Thymus (tissue), 11 donors: ENCODE measurements at regions not wholly inside any gene's neighbourhood (a gene's known extent, or its start where the extent isn't known, plus 50 kb on each side); places are given as distances from the start of the nearest gene placed in this dataset.

Source experiments
- DNase-seq, 9 donors: peaks; one replicate each; pipeline ENCODE4 v3.0.0-alpha.2; 2013; ENCODE audit warnings: low spot score in 9 of 9, low read depth in 6 of 9, missing footprints in 1 of 9
- H3K27ac ChIP-seq, 2 donors: one replicate each; pipeline ENCODE4 v1.5.1; 2013; ENCODE audit warnings: control low read depth in 1 of 2, low read depth in 1 of 2, low read length in 1 of 2, mild to moderate bottlenecking in 1 of 2, moderate library complexity in 1 of 2
- H3K27me3 ChIP-seq, 2 donors: one replicate each; pipeline ENCODE4 v1.5.1; 2013; ENCODE audit warnings: low read length in 1 of 2; ENCODE audit not compliant: control insufficient read depth in 2 of 2, insufficient read depth in 1 of 2
- H3K36me3 ChIP-seq, 2 donors: one replicate each; pipeline ENCODE4 v1.5.1; 2013; ENCODE audit warnings: low read length in 1 of 2, mild to moderate bottlenecking in 1 of 2, moderate library complexity in 1 of 2; ENCODE audit not compliant: control insufficient read depth in 2 of 2, insufficient read depth in 2 of 2
- H3K4me1 ChIP-seq, 2 donors: one replicate each; pipeline ENCODE4 v1.5.1; 2013; ENCODE audit warnings: low read length in 2 of 2; ENCODE audit not compliant: control insufficient read depth in 2 of 2, insufficient read depth in 2 of 2
- H3K4me3 ChIP-seq, 2 donors: one replicate each; pipeline ENCODE4 v1.5.1; 2013; ENCODE audit warnings: low read length in 2 of 2, control low read depth in 1 of 2, mild to moderate bottlenecking in 1 of 2
- H3K9me3 ChIP-seq, 2 donors: one replicate each; pipeline ENCODE4 v1.5.1; 2013; ENCODE audit warnings: low read length in 1 of 2, mild to moderate bottlenecking in 1 of 2; ENCODE audit not compliant: control insufficient read depth in 2 of 2, insufficient read depth in 1 of 2
- WGBS: extraction: QIAGEN DNeasy Blood & Tissue Kit; methylation state at CpG from one replicate; pipeline ENCODE4 v1.1.7; 2013; 5-methylcytosine and 5-hydroxymethylcytosine counted together
- donor health status: healthy.

DNA sequence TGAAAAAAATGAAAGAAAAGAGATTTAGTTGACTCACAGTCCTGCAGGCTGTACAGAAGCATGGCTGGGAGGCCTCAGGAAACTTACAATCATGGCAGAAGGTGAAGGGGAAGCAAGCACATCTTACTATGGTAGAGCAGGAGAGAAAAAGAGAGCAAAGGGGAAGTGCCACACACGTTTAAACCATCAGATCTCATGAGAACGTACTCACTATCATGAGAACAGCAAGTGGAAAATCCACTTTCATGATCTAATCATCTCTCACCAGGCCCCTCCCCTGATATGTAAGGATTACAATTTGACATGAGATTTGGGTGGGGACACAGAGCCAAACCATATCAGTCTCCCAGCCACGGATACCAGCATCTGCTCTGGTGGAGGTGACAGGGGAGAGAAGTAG is 50.8 kb upstream of the CPOX start:
- no peak overlapping the region for H3K4me3 ChIP-seq
- DNase-seq: no peak
- no peaks in the 10 kb centered on the region for H3K27me3 ChIP-seq
- 88% methylated on average over 3 of the region's 3 CpGs for WGBS
- H3K9me3 ChIP-seq: no peaks in the 10 kb centered on the region
- no peaks in the 10 kb centered on the region for H3K36me3 ChIP-seq
- peaks cover 15 to 29% of the 10 kb centered on the region in 2 donors for H3K4me1 ChIP-seq
- no peak overlapping the region for H3K27ac ChIP-seq

DNA sequence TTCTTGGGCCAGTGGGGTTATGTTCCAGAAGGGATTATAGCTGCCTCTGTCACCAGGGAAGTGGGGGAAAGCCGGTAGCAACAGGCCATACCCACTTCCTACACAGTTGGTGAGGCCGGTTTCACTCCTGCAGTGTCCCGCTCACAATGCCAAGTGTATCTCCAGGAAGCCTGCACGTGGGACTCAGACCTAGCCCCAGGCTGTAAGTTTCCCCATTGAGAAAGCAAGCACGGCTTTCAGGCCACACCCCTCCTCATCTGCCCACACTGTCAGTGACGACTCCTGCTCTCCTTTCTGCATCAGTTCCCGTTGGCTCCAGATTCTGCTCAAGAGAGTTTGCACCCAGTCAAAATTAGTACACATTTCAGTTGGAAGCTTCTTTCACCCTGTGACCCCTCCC is 51.6 kb upstream of the CPOX start:
- Histone ChIP-seq H3K27me3 (no peaks in the 10 kb centered on the region), H3K36me3 (no peaks in the 10 kb centered on the region), H3K27ac (no peak overlapping the region), H3K4me1 (peaks cover 15 to 33% of the 10 kb centered on the region in 2 donors), H3K9me3 (no peaks in the 10 kb centered on the region), H3K4me3 (no peak overlapping the region)
- DNase-seq: peak in 2 of 9 donors; percentile 8 to 43
- WGBS: 59% methylated on average over 7 of the region's 7 CpGs

GRCh38 chr3:98646680-98647079 is 53.3 kb upstream of the CPOX start:
- H3K27me3 ChIP-seq: no peaks in the 10 kb centered on the region
- H3K27ac ChIP-seq: peak overlapping the region in 1 of 2 donors; percentile 55
- peak in 2 of 9 donors; percentile 21 to 57 for DNase-seq
- no peaks in the 10 kb centered on the region for H3K9me3 ChIP-seq
- WGBS: 14% methylated on average over 2 of the region's 2 CpGs
- H3K4me1 ChIP-seq: peaks cover 18 to 45% of the 10 kb centered on the region in 2 donors
- no peak overlapping the region for H3K4me3 ChIP-seq
- H3K36me3 ChIP-seq: no peaks in the 10 kb centered on the region

- no peak overlapping the region for H3K4me3 ChIP-seq
- no peaks in the 10 kb centered on the region for H3K36me3 ChIP-seq
- peaks cover 18 to 47% of the 10 kb centered on the region in 2 donors for H3K4me1 ChIP-seq
- 84% methylated on average over 4 of the region's 4 CpGs for WGBS
- no peaks in the 10 kb centered on the region for H3K27me3 ChIP-seq
- no peak for DNase-seq
- no peaks in the 10 kb centered on the region for H3K9me3 ChIP-seq
- H3K27ac ChIP-seq: no peak overlapping the region
These were observed 53.8 kb upstream of the CPOX start for GRCh38 chr3:98647197-98647596.

DNA sequence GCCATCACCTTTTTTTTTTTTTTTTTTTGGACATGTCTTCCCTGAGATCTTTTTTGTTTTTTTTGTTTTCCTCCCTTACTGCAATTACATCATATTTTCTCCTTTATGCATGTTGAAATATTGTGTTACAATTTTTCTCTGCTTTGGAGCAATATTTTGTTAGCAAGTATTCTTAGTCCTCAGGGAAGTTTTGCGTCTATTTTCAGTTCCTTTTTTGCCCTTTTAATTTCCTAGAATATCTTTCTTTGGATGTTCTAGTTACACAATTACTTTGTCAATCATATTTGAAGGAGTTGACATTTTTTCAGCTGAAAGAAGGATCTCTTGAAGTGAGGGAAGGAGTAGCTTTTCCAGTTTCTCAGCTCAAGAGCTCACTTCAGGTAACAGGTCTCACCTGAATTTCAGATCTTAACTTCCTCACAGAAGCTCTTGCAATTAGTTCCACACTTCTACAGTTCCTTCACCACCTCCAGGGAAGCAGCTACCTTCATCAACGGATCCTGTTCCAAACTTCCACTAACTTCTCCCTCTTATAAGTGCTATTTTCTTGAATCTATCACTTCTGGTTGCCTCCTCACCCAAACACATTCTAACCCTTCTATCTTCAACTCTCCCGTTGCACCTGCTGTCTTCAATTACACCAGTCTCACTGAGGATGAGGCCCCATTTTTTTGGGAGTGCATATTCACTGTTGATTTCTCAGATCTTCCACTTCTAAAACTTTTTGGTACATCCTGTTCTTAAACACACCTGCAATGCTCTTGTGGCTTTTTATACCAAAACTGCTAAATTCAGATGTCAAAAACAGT is 57.8 kb upstream of the CPOX start:
- peaks cover 0 to 7% of the 10 kb centered on the region in 2 donors for H3K9me3 ChIP-seq
- no peaks in the 10 kb centered on the region for H3K36me3 ChIP-seq
- H3K27ac ChIP-seq: peak overlapping the region; percentile 96 to 97
- H3K27me3 ChIP-seq: no peaks in the 10 kb centered on the region
- DNase-seq: peak; percentile 64 to 96 (median 84)
- H3K4me3 ChIP-seq: peak overlapping the region; percentile 21 to 49
- 22% methylated on average over 3 of the region's 3 CpGs for WGBS
- peaks cover 13 to 46% of the 10 kb centered on the region in 2 donors for H3K4me1 ChIP-seq

GRCh38 chr3:98651780-98652077 is 58.3 kb upstream of the CPOX start:
- Histone ChIP-seq H3K27me3 (no peaks in the 10 kb centered on the region), H3K27ac (peak overlapping the region; percentile 95 to 97), H3K4me1 (peaks cover 13 to 48% of the 10 kb centered on the region in 2 donors), H3K36me3 (no peaks in the 10 kb centered on the region), H3K9me3 (peaks cover 0 to 7% of the 10 kb centered on the region in 2 donors), H3K4me3 (peak overlapping the region in 1 of 2 donors; percentile 28)
- peak in 1 of 9 donors; percentile 5 for DNase-seq

DNA sequence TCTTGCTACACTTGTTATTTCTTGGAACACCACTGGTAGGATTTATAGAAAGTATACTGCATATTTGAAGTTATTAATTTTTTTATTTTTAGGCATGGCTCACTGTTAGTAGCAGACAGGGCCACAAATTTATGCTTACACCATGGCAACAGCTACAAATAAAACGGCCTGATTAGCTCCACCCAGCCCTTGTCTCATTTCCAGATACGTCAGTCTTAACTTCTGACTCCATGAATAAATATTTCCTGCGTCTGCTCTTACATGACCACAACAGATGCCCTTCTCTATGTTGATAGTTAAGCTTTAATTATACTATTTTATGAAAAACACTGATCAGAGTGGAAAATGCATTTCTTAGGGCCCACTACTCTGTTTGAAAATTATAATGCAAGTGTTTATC is 62.3 kb upstream of the CPOX start:
- Histone ChIP-seq H3K27me3 (no peaks in the 10 kb centered on the region), H3K4me3 (no peak overlapping the region), H3K9me3 (peaks cover 0 to 7% of the 10 kb centered on the region in 2 donors), H3K36me3 (no peaks in the 10 kb centered on the region), H3K4me1 (peaks cover 9 to 39% of the 10 kb centered on the region in 2 donors), H3K27ac (peak overlapping the region in 1 of 2 donors; percentile 3)
- no peak for DNase-seq
- 50% methylated on average over 3 of the region's 3 CpGs for WGBS

DNA sequence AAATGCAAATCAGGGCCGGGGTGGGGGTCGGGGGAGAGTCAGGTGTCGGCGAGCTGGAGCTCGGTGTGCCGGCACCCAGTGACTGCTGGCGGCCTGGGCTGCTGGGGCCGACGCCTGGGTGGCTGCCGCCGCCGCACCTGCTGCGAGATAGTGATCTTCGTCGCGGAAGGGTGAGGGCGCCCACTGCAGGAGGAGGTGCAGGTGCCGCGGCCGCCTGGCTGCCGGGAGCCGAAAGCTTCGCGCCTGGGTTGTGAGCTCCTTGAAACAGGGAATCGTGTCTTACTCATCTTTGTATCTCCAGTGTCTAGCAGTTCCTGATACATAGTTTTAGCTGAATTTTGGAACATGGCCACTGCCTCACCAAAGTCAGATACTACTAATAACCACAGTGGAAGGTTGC is 64.0 kb upstream of the CPOX start:
- no peak overlapping the region for H3K27ac ChIP-seq
- peak; percentile 39 to 89 (median 69) for DNase-seq
- WGBS: 3% methylated on average over 25 of the region's 25 CpGs
- H3K27me3 ChIP-seq: no peaks in the 10 kb centered on the region
- peaks cover 7 to 26% of the 10 kb centered on the region in 2 donors for H3K4me1 ChIP-seq
- H3K36me3 ChIP-seq: no peaks in the 10 kb centered on the region
- peaks cover 0 to 7% of the 10 kb centered on the region in 2 donors for H3K9me3 ChIP-seq
- peak overlapping the region in 1 of 2 donors; percentile 2 for H3K4me3 ChIP-seq

GRCh38 chr3:98662699-98663098 is 69.3 kb upstream of the CPOX start:
- H3K27ac ChIP-seq: no peak overlapping the region
- H3K36me3 ChIP-seq: no peaks in the 10 kb centered on the region
- no peaks in the 10 kb centered on the region for H3K9me3 ChIP-seq
- H3K4me1 ChIP-seq: no peaks in the 10 kb centered on the region
- no peak overlapping the region for H3K4me3 ChIP-seq
- WGBS: 94% methylated on average over 4 of the region's 4 CpGs
- H3K27me3 ChIP-seq: no peaks in the 10 kb centered on the region
- DNase-seq: no peak
